HCT116 (cell line): ENCODE measurements at regions not wholly inside any gene's neighbourhood (a gene's known extent, or its start where the extent isn't known, plus 50 kb on each side); places are given as distances from the start of the nearest gene placed in this dataset.

ENCODE experiments used
- ATAC-seq: fragments of 200-7000 bp; cut with Tn5 transposase; 2 replicates; pipeline ENCODE4 v1.9.1; 2020; ENCODE audit warnings: mild to moderate bottlenecking, moderate library complexity
- BruUV-seq: library from RNA; stranded (reverse); fragments of 400-500 nt; replicated peaks from 2 replicates; lab custom pipeline; 2021; lab: Mats Ljungman, UMichigan
- CTCF ChIA-PET: fragments of 300-600 bp; sonication (Branson Sonifier 250); formaldehyde crosslinking; loops from one replicate; lab custom pipeline; 2021; ENCODE audit warnings: antibody characterized with exemption; lab: Charles Lee
- POLR2A ChIA-PET: fragments of 300-600, 350-600 bp; sonication (Branson Sonifier 250); formaldehyde crosslinking; loops from one replicate; lab custom pipeline; 2021; ENCODE audit warnings: antibody characterized with exemption; lab: Charles Lee
- RAD21 ChIA-PET, 2 experiments: fragments of 300-600 bp; sonication (Branson Sonifier 250); formaldehyde crosslinking; loops; one replicate each; lab custom pipeline; 2023; ENCODE audit warnings: low total read pairs in 2 of 2; ENCODE audit not compliant: uncharacterized antibody in 2 of 2, unreplicated experiment in 2 of 2, low non-redundant PET in 1 of 2; lab: Charles Lee
- DNase-seq: peaks from one replicate; pipeline ENCODE4 v3.0.0-alpha.2; 2010; ENCODE audit warnings: low read depth, low spot score
- H2AFZ ChIP-seq: fragments of 200-600 bp; shearing (Covaris generic), sonication (generic); 2 replicates; pipeline ENCODE4 v1.6.1; 2017; ENCODE audit warnings: low read depth, mixed run types, mixed read lengths, antibody characterized with exemption, low read length; ENCODE audit not compliant: poor library complexity, severe bottlenecking
- H3K27ac ChIP-seq: 2 replicates; pipeline ENCODE4 v1.5.1; 2012; ENCODE audit warnings: low read depth, low read length
- H3K27me3 ChIP-seq: fragments of 200-600 bp; sonication (generic); 2 replicates; pipeline ENCODE4 v1.6.1; 2016; ENCODE audit warnings: mixed run types, low read length, mixed read lengths; ENCODE audit not compliant: insufficient read depth
- H3K36me3 ChIP-seq, 2 experiments: fragments of 200-500 bp in 1 of 2; fragments of 200-600 bp in 1 of 2; sonication (Bioruptor generic) in 1 of 2; sonication (generic) in 1 of 2; 2 replicates each; pipeline versions ENCODE4 v1.5.1 to v1.6.1; 2014 to 2016; ENCODE audit warnings: low read length in 2 of 2, inconsistent platforms in 1 of 2, mixed read lengths in 1 of 2, mixed run types in 1 of 2; ENCODE audit not compliant: insufficient read depth in 2 of 2, control insufficient read depth in 1 of 2
- H3K4me1 ChIP-seq, 2 experiments: fragments of 200-600 bp in 1 of 2; sonication (generic) in 1 of 2; 2 replicates each; pipeline versions ENCODE4 v1.5.1 to v1.6.1; 2012 to 2017; ENCODE audit warnings: low read length in 2 of 2, inconsistent platforms in 1 of 2, mild to moderate bottlenecking in 1 of 2, mixed read lengths in 1 of 2, mixed run types in 1 of 2, moderate library complexity in 1 of 2; ENCODE audit not compliant: insufficient read depth in 2 of 2, control insufficient read depth in 1 of 2
- H3K4me2 ChIP-seq: fragments of 200-600 bp; sonication (generic); 2 replicates; pipeline ENCODE4 v1.6.1; 2017; ENCODE audit warnings: mixed run types, low read length, mixed read lengths
- H3K4me3 ChIP-seq, 2 experiments: fragments of 200-600 bp in 1 of 2; sonication (generic) in 1 of 2; replicated peaks in 1 of 2; 2 replicates each; pipeline ENCODE4 v1.5.1; 2011 to 2016; ENCODE audit warnings: low read length in 2 of 2, control low read depth in 1 of 2, low read depth in 1 of 2, mild to moderate bottlenecking in 1 of 2, mixed read lengths in 1 of 2, mixed run types in 1 of 2
- H3K79me2 ChIP-seq: fragments of 200-600 bp; sonication (generic); 2 replicates; pipeline ENCODE4 v1.6.1; 2017; ENCODE audit warnings: mild to moderate bottlenecking, mixed run types, low read length, moderate library complexity, mixed read lengths; ENCODE audit not compliant: insufficient read depth
- H3K9ac ChIP-seq: fragments of 200-600 bp; sonication (generic); 2 replicates; pipeline ENCODE4 v1.6.1; 2016; ENCODE audit warnings: low read length, mixed read lengths
- H3K9me2 ChIP-seq: fragments of 200-600 bp; sonication (generic), shearing (Covaris generic); 2 replicates; pipeline ENCODE4 v1.6.1; 2017; ENCODE audit warnings: mixed run types, mild to moderate bottlenecking, moderate library complexity; ENCODE audit not compliant: insufficient read depth
- H3K9me3 ChIP-seq, 2 experiments: fragments of 200-500 bp in 1 of 2; fragments of 200-600 bp in 1 of 2; sonication (Bioruptor generic) in 1 of 2; sonication (generic) in 1 of 2; 2 replicates each; pipeline ENCODE4 v1.6.1; 2014 to 2017; ENCODE audit warnings: low read length in 2 of 2, mixed read lengths in 2 of 2, inconsistent platforms in 1 of 2, low read depth in 1 of 2, mild to moderate bottlenecking in 1 of 2, mixed run types in 1 of 2, moderate library complexity in 1 of 2; ENCODE audit not compliant: control insufficient read depth in 1 of 2, insufficient read depth in 1 of 2
- H4K20me1 ChIP-seq: fragments of 200-600 bp; sonication (generic), shearing (Covaris generic); 2 replicates; pipeline ENCODE4 v1.6.1; 2017; ENCODE audit warnings: mixed run types, mild to moderate bottlenecking, moderate library complexity; ENCODE audit not compliant: insufficient read depth
- CTCF ChIP-seq, 3 experiments: fragments of 200-600 bp in 1 of 3; sonication (generic) in 1 of 3; IDR thresholded peaks in 2 of 3; conservative IDR thresholded peaks in 1 of 3; 2 replicates each; pipeline ENCODE4 v1.5.1; 2012 to 2017; ENCODE audit warnings: low read depth in 2 of 3, low read length in 2 of 3, antibody characterized with exemption in 1 of 3, borderline replicate concordance in 1 of 3, control low read depth in 1 of 3, mild to moderate bottlenecking in 1 of 3, mixed read lengths in 1 of 3, mixed run types in 1 of 3, moderate library complexity in 1 of 3; ENCODE audit not compliant: insufficient read depth in 1 of 3
- FOSL1 ChIP-seq: IDR thresholded peaks from 2 replicates; pipeline ENCODE4 v1.6.1; 2012; ENCODE audit warnings: low read depth
- JUND ChIP-seq: IDR thresholded peaks from 2 replicates; pipeline ENCODE4 v1.6.1; 2012
- POLR2AphosphoS5 ChIP-seq: IDR thresholded peaks from 2 replicates; pipeline ENCODE4 v1.6.1; 2011; ENCODE audit warnings: mild to moderate bottlenecking, low read depth, low read length, moderate library complexity
- SP1 ChIP-seq: IDR thresholded peaks from 2 replicates; pipeline ENCODE4 v1.6.1; 2012; ENCODE audit warnings: low read depth
- intact Hi-C: fragments of 100-400 bp; cut with micrococcal nuclease; formaldehyde crosslinking; loops from 2 replicates; pipeline ENCODE4 v1.10.0; 2022

DNA sequence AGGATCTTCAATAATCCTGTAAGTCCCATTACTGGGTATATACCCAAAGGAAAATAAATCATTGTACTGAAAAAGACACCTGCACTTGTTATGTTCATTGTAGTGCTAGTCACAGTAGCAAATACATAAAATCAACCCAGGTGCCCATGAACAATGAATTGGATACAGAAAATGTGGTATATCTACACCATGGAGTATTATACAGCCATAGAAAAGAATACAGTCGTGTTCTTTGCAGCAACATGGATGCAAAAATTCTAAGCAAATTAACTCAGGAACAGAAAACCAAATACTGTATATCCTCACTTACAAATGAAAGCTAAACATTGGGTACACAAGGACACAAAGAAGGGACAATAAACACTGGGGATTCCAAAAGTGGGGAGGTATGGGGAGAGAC is 100.8 kb upstream of the BMP2K start:
- no peaks in the 10 kb centered on the region for H3K4me1 ChIP-seq
- H3K27ac ChIP-seq = no peak overlapping the region
- H3K79me2 ChIP-seq = no peaks in the 10 kb centered on the region
- ChIA-PET CTCF (no interaction called here), RAD21 (no interaction called here), POLR2A (no interaction called here)
- no peak for ATAC-seq
- intact Hi-C loops = no loop called here
- BruUV-seq = no TSS peak
- H3K4me3 ChIP-seq = no peak overlapping the region
- H2AFZ ChIP-seq = no peak overlapping the region
- no peaks in the 10 kb centered on the region for H3K9me3 ChIP-seq
- H3K4me2 ChIP-seq = no peak overlapping the region
- no peak for TF ChIP-seq POLR2AphosphoS5
- TF ChIP-seq JUND = no peak
- no peak for TF ChIP-seq CTCF (IDR thresholded peaks at IDR 0.05 in 2 of 3, conservative IDR thresholded peaks at IDR 0.05 in 1 of 3; ENCODE audit: borderline replicate concordance in 1 of 3, insufficient read depth in 1 of 3, low read depth in 2 of 3, low read length in 2 of 3)
- no peaks in the 10 kb centered on the region for H4K20me1 ChIP-seq
- no peaks in the 10 kb centered on the region for H3K27me3 ChIP-seq
- H3K9me2 ChIP-seq = no peaks in the 10 kb centered on the region
- DNase-seq = no peak
- no peak overlapping the region for H3K9ac ChIP-seq
- no peaks in the 10 kb centered on the region for H3K36me3 ChIP-seq

GRCh38 chr4:78682070-78682469 is 94.1 kb upstream of the BMP2K start:
- no peak for ATAC-seq
- no peak for DNase-seq
- Histone ChIP-seq H3K4me3 (no peak overlapping the region), H2AFZ (no peak overlapping the region), H3K4me2 (no peak overlapping the region), H4K20me1 (no peaks in the 10 kb centered on the region), H3K9me2 (no peaks in the 10 kb centered on the region), H3K27ac (no peak overlapping the region), H3K9me3 (no peaks in the 10 kb centered on the region), H3K4me1 (no peaks in the 10 kb centered on the region; a peak in 1 of 4 replicates), H3K36me3 (no peaks in the 10 kb centered on the region), H3K27me3 (no peaks in the 10 kb centered on the region), H3K79me2 (no peaks in the 10 kb centered on the region), H3K9ac (no peak overlapping the region)
- intact Hi-C loops = no loop called here
- ChIA-PET POLR2A (no interaction called here), CTCF (no interaction called here), RAD21 (no interaction called here)
- BruUV-seq = no TSS peak
- TF ChIP-seq FOSL1 (no peak), SP1 (no peak)
